ENCODE measurements at regions not wholly inside any gene's neighbourhood (a gene's known extent, or its start where the extent isn't known, plus 50 kb on each side); places are given as distances from the start of the nearest gene placed in this dataset.
A peak's percentile ranks its signal among the peaks of the same experiment; 100 is the strongest.

DNA sequence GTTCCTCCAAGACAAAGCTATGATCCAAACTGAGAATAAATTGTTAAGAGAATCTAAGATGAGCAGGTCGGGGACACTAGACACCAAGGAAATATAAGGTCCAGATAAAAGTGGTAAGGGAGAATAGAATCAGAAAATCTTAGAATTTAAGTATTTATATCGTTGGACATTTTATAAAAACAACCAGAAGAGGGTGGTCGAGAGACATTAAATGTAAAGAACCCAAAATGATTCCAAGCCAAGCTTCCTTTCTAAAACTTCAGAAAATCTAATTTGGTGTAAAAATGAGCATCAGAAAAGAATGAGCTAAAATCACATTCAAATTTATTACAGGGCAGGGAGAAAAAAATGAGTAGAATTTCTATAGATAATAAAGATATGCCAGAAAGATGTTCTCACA lies 97.8 kb upstream of the OGFRL1 start:
- TF ChIP-seq, protein P1, sequence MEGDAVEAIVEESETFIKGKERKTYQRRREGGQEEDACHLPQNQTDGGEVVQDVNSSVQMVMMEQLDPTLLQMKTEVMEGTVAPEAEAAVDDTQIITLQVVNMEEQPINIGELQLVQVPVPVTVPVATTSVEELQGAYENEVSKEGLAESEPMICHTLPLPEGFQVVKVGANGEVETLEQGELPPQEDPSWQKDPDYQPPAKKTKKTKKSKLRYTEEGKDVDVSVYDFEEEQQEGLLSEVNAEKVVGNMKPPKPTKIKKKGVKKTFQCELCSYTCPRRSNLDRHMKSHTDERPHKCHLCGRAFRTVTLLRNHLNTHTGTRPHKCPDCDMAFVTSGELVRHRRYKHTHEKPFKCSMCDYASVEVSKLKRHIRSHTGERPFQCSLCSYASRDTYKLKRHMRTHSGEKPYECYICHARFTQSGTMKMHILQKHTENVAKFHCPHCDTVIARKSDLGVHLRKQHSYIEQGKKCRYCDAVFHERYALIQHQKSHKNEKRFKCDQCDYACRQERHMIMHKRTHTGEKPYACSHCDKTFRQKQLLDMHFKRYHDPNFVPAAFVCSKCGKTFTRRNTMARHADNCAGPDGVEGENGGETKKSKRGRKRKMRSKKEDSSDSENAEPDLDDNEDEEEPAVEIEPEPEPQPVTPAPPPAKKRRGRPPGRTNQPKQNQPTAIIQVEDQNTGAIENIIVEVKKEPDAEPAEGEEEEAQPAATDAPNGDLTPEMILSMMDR (IDR thresholded peaks at IDR 0.05): peak in 5 of 6 experiments; percentile 28 to 59 (median 47)
- TF ChIP-seq POLR2A (IDR thresholded peaks at IDR 0.05): no peak

All from adrenal gland (tissue), 5 donors.